Effector CD8-positive, alpha-beta T cell (primary cell): ENCODE measurements at regions not wholly inside any gene's neighbourhood (a gene's known extent, or its start where the extent isn't known, plus 50 kb on each side); places are given as distances from the start of the nearest gene placed in this dataset.

Experiments used
- DNase-seq: peaks from one replicate; lab custom pipeline; 2025; lab: John Stamatoyannopoulos, UW

DNA sequence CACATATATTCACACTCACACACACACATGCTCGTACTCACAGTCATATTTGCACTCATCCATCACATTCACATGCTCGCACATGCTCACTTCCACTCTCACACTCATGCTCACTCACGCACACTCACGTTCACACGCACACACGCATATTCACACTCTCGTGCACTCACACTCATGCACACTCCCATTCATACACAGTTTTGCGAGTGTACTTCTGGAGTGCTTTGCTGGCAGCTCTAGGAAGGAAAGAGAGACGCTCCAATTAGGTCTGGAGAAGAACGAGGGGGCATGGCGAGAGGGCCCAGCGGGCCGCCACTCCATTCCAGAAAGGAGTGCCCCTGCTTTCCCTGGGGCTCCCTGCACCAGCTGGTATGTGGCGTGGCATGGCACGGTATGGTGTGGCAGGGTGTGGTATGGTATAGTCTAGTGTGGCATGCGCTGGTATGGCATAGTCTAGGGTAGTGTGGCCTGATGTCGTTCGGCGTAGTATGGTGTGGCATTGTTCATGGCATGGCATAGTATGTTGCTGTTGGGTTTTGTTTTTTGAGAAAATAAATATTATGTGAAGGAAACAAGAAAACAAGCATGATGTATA, 216.8 kb upstream of the CDYL start:
- DNase-seq, result no peak

DNA sequence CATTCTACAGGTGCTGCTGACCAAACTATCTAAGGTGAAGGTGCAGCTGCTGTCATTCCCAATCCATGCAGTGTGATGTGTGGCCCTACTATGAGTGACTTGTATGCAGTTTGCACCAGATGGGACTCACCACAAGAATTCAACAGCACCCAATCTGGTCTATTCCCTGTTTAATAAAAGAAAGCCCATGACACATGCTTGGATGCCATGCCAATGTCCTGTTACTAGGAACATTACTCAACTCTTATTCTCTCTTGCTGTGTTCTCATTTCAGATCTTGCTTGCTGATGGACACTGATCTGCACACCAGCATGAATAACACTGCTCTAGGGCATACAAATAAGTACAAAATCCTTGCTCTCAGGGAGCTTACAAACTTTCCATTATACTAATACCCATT, 221.6 kb upstream of the CDYL start:
- no peak for DNase-seq

- DNase-seq, result no peak
Observed at GRCh38 chr6:4553387-4553786, 222.8 kb upstream of the CDYL start.

DNA sequence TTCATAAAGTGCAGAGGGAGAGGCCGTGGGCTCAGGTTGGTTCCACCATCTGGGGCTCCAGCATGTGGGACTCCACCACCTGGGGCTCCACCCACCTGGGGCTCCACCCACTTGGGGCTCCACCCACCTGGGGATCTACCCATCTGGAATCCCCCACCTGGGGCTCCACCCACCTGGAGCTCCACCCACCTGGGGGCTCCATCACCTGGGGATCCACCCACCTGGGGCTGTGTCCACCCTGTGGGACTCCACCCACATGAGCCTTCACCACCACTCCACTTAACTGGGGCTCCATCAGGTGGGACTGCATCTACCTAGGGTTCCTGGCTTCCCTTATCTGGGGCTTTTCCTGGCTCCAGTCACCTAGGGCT, 226.0 kb upstream of the CDYL start:
- DNase-seq, result no peak

DNA sequence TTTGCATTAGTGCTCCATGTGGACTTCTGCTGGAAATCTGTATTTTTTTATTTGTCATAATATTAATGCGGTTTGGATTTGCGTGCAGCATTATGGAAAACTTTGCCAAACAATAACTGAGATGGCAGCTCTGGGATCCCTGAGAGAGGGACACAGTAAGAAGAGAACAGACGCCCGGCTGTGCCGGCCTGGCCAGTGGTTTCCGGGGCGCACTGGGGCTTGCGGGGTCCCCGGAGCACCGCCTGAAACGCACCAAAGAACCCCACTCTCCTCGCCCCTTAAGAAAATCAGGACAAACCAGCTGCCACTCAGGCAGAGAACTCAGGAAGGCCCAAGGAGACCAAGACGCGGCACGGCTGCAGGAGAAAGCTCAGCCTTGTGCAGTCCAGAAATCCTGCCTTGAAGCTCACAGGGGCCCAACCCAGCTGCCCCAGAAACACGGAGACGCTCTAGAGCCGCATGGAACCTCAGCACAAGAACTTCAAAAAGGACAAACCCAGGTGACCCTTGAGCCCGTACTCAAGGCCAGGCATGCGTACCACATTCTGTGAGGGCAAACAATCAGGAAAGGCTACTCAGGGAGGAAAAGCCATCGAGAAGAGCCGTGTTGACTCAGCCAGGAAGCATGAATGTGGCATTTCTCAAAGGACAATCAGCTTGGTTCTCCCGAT, 226.5 kb upstream of the CDYL start:
- DNase-seq, result no peak

DNA sequence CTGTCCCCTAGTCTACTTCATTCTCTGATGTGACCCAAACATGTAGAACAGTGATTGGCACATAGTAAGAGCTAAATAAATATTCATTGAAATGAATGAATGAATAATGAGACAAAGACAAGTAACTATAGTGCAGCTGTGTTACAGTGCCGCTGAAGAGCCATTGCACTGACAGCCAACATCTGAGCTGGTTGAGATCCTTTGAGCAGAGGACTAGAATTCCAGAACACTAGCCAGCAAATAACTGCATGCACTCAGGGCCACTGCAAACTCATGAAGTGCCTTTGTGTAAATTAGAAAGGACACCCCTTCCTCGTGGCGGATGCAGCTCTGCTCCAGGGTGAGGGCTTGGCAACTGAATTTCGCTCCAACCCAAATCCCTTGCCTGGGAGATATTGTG, 230.3 kb upstream of the CDYL start:
- no peak for DNase-seq

DNA sequence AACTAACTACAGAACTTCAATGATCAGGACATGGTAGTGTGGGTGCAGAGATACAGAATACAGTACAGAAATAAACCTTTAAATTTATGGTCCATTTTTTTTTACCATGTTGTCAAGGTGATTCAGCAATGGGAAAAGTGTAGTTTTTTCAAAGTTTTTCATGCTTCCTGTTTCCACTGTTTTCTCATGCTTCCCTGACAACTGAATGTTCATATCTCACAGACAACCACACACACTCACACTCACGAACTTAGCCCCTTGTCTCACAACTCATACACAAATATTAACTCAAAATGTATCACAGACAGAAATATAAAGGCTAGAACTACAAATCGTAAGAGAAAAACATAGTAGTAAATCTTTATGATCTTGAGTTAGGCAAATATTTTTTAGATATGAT, 232.6 kb upstream of the CDYL start:
- no peak for DNase-seq

DNA sequence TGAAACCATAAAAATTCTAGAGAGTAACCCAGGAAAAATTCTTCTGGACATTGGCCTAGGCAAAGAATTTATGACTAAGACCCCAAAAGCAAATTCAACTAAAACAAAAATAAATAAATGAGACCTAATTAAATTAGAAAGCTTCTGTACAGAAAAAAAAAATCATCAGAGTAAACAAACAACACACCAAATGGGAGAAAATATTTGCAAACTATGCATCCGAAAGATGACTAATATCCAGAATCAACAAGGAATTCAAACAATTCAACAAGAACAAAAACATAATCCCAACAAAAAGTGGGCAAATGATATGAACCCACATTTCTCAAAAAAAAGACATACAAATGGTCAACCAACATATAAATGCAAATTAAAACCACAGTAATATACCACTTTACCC, 242.6 kb upstream of the CDYL start:
- DNase-seq, result no peak

GRCh38 chr6:4531406-4531805, 244.8 kb upstream of the CDYL start:
- no peak for DNase-seq

GRCh38 chr6:4522453-4522852, 253.8 kb upstream of the CDYL start:
- no peak for DNase-seq

GRCh38 chr6:4521070-4521469, 255.1 kb upstream of the CDYL start:
- DNase-seq, result no peak

GRCh38 chr6:4518506-4518905, 257.7 kb upstream of the CDYL start:
- no peak for DNase-seq

DNA sequence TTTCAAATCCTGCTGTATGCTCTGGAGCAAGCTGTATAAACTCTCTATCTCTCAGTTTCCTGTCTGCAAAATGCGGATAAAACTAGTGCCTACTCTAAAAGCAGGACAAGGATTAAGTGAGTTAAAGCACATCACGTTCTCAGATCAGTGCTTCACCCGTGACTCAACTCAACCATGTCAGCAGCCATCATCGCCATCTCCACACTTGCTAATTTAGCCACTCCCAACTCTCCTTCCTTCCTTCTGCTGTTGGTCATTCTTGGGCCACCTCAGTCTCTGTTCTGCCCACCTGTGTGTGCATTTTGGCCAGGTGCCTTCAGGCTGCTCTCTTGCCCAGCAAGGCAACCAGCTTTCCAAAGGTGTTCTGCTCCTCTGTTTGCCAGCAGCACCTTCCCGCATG, 260.0 kb upstream of the CDYL start:
- no peak for DNase-seq

DNA sequence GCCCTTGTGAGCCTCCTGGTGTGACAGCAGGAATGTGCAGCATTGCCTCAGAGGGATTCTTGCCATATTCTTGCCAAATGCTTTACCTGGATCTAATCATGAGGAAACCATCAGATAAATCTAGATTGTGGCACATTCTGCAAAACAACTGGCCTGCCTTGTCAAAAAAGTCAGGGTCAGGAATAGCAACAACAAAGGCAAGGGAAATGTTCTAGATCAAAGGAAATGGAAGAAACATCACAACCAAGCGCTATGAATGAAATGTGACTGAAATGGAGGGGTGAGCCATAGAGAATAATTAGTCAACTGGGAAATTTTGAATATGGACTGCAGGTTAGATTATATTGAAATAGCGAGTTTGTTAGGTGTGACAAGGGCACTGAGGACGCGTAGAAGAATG, 262.6 kb upstream of the CDYL start:
- DNase-seq, result no peak

DNA sequence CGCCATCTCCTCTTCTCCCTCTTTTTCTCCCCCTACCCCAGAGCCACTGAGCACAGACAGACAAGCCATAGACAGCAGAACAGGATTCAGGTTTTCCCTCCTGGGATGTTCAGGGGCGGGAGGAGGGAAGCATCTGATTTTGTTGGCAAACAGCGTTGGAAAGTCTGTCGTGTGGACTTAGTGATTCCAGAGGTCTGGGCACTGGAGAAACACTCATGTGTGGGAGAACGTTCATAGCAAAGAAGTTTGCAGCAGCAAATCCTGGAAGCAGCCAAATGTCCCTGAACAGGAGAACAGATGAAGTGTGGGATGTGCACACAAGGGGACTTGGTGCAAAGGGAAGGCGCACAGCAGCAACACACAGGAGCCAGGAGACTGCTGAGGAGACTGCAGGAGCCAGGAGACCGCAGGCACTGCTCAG, 264.1 kb upstream of the CDYL start:
- no peak for DNase-seq

- no peak for DNase-seq
Observed at GRCh38 chr6:4511641-4512020, 264.6 kb upstream of the CDYL start.

- DNase-seq, result no peak
Observed at GRCh38 chr6:4510906-4511640, 265.1 kb upstream of the CDYL start.

GRCh38 chr6:4510317-4510716, 265.9 kb upstream of the CDYL start:
- no peak for DNase-seq

GRCh38 chr6:4509506-4509905, 266.7 kb upstream of the CDYL start:
- DNase-seq, result no peak

GRCh38 chr6:4506792-4507191, 269.4 kb upstream of the CDYL start:
- no peak for DNase-seq

GRCh38 chr6:4506223-4506622, 270.0 kb upstream of the CDYL start:
- DNase-seq, result no peak

- DNase-seq, result no peak
Observed at GRCh38 chr6:4504700-4505099, 271.5 kb upstream of the CDYL start.

DNA sequence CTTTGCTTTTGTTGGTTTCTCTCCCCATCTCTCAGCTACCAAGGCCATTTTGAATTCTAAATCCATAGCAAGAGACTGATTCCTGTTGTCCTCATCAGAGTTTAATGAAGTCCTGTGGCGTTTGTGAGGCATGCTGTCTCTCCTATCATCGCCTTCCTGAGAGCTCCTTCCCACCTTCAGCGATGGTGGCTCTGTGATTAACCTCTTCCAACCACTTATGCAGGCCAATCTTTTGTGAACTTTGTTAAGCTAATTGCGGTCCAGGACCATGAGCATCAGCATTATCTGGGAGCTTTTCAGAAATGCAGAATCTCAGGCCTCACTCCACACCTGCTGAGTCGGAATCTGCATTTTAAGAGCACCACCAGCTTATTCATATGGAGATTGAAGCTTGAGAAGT, 272.5 kb upstream of the CDYL start:
- no peak for DNase-seq

GRCh38 chr6:4496284-4496683, 279.9 kb upstream of the CDYL start:
- no peak for DNase-seq
